ENCODE measurements at regions not wholly inside any gene's neighbourhood (a gene's known extent, or its start where the extent isn't known, plus 50 kb on each side); places are given as distances from the start of the nearest gene placed in this dataset.

- Histone ChIP-seq H3K4me1 (ENCODE audit: insufficient read depth) (no peaks in the 10 kb centered on the region), H3K4me3 (no peak overlapping the region), H3K9me2 (replicated peaks; ENCODE audit: insufficient read depth) (no peaks in the 10 kb centered on the region), H3K27me3 (no peaks in the 10 kb centered on the region), H4K20me1 (ENCODE audit: insufficient read depth, poor library complexity, severe bottlenecking) (no peaks in the 10 kb centered on the region), H3K4me2 (no peak overlapping the region), H3K27ac (no peak overlapping the region), H3K79me2 (no peaks in the 10 kb centered on the region), H3K36me3 (replicated peaks; ENCODE audit: insufficient read depth, low read depth) (no peaks in the 10 kb centered on the region), H3K9me3 (ENCODE audit: low read depth) (no peaks in the 10 kb centered on the region), H2AFZ (no peak overlapping the region)
- TF ChIP-seq CTCF (IDR thresholded peaks at IDR 0.05; ENCODE audit: poor library complexity) (no peak), EZH2 (IDR thresholded peaks at IDR 0.05; ENCODE audit: borderline replicate concordance) (no peak), EZH2phosphoT487 (IDR thresholded peaks at IDR 0.05; ENCODE audit: low read depth, severe bottlenecking, unreplicated experiment) (no peak)
- WGBS (ENCODE audit: low lambda C conversion rate, missing lambda C conversion rate) = 42% methylated on average over 6 of the region's 6 CpGs
- DNase-seq (ENCODE audit: low spot score) = peak; percentile 19
Observed at GRCh38 chr4:63589796-63590195, 819.5 kb downstream of the TECRL start.

DNA sequence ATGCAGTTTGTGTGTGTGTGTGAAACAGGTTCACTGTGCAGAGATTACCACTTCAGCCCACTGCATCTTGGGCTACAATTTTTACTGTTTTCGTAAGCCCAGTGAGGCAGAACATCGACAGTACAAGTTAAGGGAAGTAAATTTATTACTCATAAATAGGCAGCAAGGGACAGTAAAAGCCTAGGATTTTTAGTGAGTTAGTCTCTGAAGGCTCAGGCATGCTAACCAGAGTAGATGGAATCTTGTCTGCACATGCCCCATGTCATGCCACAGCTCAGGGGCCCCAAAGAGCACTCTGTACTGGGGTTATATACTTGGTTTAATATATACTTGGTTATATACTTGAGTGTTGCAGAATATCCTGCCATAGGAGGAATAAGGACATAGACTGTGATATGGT is 825.7 kb downstream of the TECRL start:
- H3K79me2 ChIP-seq = no peaks in the 10 kb centered on the region
- H3K36me3 ChIP-seq (replicated peaks; ENCODE audit: insufficient read depth, low read depth) = no peaks in the 10 kb centered on the region
- no peak for TF ChIP-seq EZH2phosphoT487 (IDR thresholded peaks at IDR 0.05; ENCODE audit: low read depth, severe bottlenecking, unreplicated experiment)
- TF ChIP-seq CTCF (IDR thresholded peaks at IDR 0.05; ENCODE audit: poor library complexity) = no peak
- no peak for TF ChIP-seq EZH2 (IDR thresholded peaks at IDR 0.05; ENCODE audit: borderline replicate concordance)
- H3K9me2 ChIP-seq (replicated peaks; ENCODE audit: insufficient read depth) = no peaks in the 10 kb centered on the region
- 88% methylated on average over 2 of the region's 2 CpGs for WGBS (ENCODE audit: low lambda C conversion rate, missing lambda C conversion rate)
- no peak overlapping the region for H3K4me2 ChIP-seq
- no peaks in the 10 kb centered on the region for H3K9me3 ChIP-seq (ENCODE audit: low read depth)
- H3K4me3 ChIP-seq = no peak overlapping the region
- no peak overlapping the region for H2AFZ ChIP-seq
- H3K27ac ChIP-seq = no peak overlapping the region
- no peaks in the 10 kb centered on the region for H4K20me1 ChIP-seq (ENCODE audit: insufficient read depth, poor library complexity, severe bottlenecking)
- no peak for DNase-seq (ENCODE audit: low spot score)
- no peaks in the 10 kb centered on the region for H3K4me1 ChIP-seq (ENCODE audit: insufficient read depth)
- H3K27me3 ChIP-seq = no peaks in the 10 kb centered on the region

GRCh38 chr4:63583007-63583406 is 826.2 kb downstream of the TECRL start:
- Histone ChIP-seq H3K36me3 (replicated peaks; ENCODE audit: insufficient read depth, low read depth) (no peaks in the 10 kb centered on the region), H4K20me1 (ENCODE audit: insufficient read depth, poor library complexity, severe bottlenecking) (no peaks in the 10 kb centered on the region), H2AFZ (no peak overlapping the region), H3K4me1 (ENCODE audit: insufficient read depth) (no peaks in the 10 kb centered on the region), H3K27me3 (no peaks in the 10 kb centered on the region), H3K79me2 (no peaks in the 10 kb centered on the region), H3K9me3 (ENCODE audit: low read depth) (no peaks in the 10 kb centered on the region), H3K9me2 (replicated peaks; ENCODE audit: insufficient read depth) (no peaks in the 10 kb centered on the region), H3K4me2 (no peak overlapping the region), H3K27ac (no peak overlapping the region), H3K4me3 (no peak overlapping the region)
- DNase-seq (ENCODE audit: low spot score) = no peak
- no peak for TF ChIP-seq CTCF (IDR thresholded peaks at IDR 0.05; ENCODE audit: poor library complexity)
- TF ChIP-seq EZH2 (IDR thresholded peaks at IDR 0.05; ENCODE audit: borderline replicate concordance) = no peak
- no peak for TF ChIP-seq EZH2phosphoT487 (IDR thresholded peaks at IDR 0.05; ENCODE audit: low read depth, severe bottlenecking, unreplicated experiment)
